ENCODE measurements at regions not wholly inside any gene's neighbourhood (a gene's known extent, or its start where the extent isn't known, plus 50 kb on each side); places are given as distances from the start of the nearest gene placed in this dataset.

GRCh38 chr1:98391175-98391574 lies 270.3 kb upstream of the SNX7 start:
- Histone ChIP-seq H3K9ac (no peak overlapping the region), H3K4me1 (no peaks in the 10 kb centered on the region), H3K27ac (no peak overlapping the region), H3K4me2 (no peak overlapping the region), H3K9me3 (ENCODE audit: low read depth) (no peaks in the 10 kb centered on the region), H3K79me2 (ENCODE audit: low read depth) (no peaks in the 10 kb centered on the region), H3K4me3 (no peak overlapping the region), H3F3A (ENCODE audit: low read depth) (no peaks in the 10 kb centered on the region), H3K27me3 (no peaks in the 10 kb centered on the region), H3K36me3 (no peaks in the 10 kb centered on the region), H2AFZ (replicated peaks) (no peak overlapping the region), H4K20me1 (ENCODE audit: low read depth) (no peaks in the 10 kb centered on the region)
- Mint-ChIP-seq H3K27ac (no peak overlapping the region), H3K36me3 (no peaks in the 10 kb centered on the region), H3K9me3 (no peaks in the 10 kb centered on the region), H3K4me3 (no peak overlapping the region), H3K27me3 (ENCODE audit: insufficient read depth, low read depth) (no peaks in the 10 kb centered on the region), H3K4me1 (peaks cover 15% of the 10 kb centered on the region)
- TF ChIP-seq CTCF (IDR thresholded peaks at IDR 0.05) (no peak), EZH2 (IDR thresholded peaks at IDR 0.05) (no peak), EZH2phosphoT487 (IDR thresholded peaks at IDR 0.05) (no peak)
- DNase-seq (ENCODE audit: low spot score): no peak

GRCh38 chr1:98389809-98390208 lies 271.7 kb upstream of the SNX7 start:
- no peak overlapping the region for H3K9ac ChIP-seq
- Mint-ChIP-seq H3K27me3 (ENCODE audit: insufficient read depth, low read depth) (no peaks in the 10 kb centered on the region), H3K4me3 (no peak overlapping the region), H3K4me1 (peaks cover 15% of the 10 kb centered on the region), H3K27ac (no peak overlapping the region), H3K36me3 (no peaks in the 10 kb centered on the region), H3K9me3 (no peaks in the 10 kb centered on the region)
- H3F3A ChIP-seq (ENCODE audit: low read depth): no peaks in the 10 kb centered on the region
- no peaks in the 10 kb centered on the region for H3K4me1 ChIP-seq
- no peaks in the 10 kb centered on the region for H3K79me2 ChIP-seq (ENCODE audit: low read depth)
- no peak overlapping the region for H3K27ac ChIP-seq
- H4K20me1 ChIP-seq (ENCODE audit: low read depth): no peaks in the 10 kb centered on the region
- H3K4me3 ChIP-seq: no peak overlapping the region
- no peaks in the 10 kb centered on the region for H3K9me3 ChIP-seq (ENCODE audit: low read depth)
- DNase-seq (ENCODE audit: low spot score): no peak
- H2AFZ ChIP-seq (replicated peaks): no peak overlapping the region
- no peaks in the 10 kb centered on the region for H3K36me3 ChIP-seq
- no peak for TF ChIP-seq EZH2 (IDR thresholded peaks at IDR 0.05)
- no peak for TF ChIP-seq CTCF (IDR thresholded peaks at IDR 0.05)
- TF ChIP-seq EZH2phosphoT487 (IDR thresholded peaks at IDR 0.05): no peak
- H3K27me3 ChIP-seq: no peaks in the 10 kb centered on the region
- H3K4me2 ChIP-seq: no peak overlapping the region

- Mint-ChIP-seq H3K27ac (no peak overlapping the region), H3K36me3 (no peaks in the 10 kb centered on the region), H3K27me3 (ENCODE audit: insufficient read depth, low read depth) (no peaks in the 10 kb centered on the region), H3K9me3 (no peaks in the 10 kb centered on the region), H3K4me1 (peaks cover 15% of the 10 kb centered on the region), H3K4me3 (no peak overlapping the region)
- H3K9me3 ChIP-seq (ENCODE audit: low read depth): no peaks in the 10 kb centered on the region
- no peak overlapping the region for H3K4me2 ChIP-seq
- H3K27me3 ChIP-seq: no peaks in the 10 kb centered on the region
- DNase-seq (ENCODE audit: low spot score): no peak
- no peaks in the 10 kb centered on the region for H3F3A ChIP-seq (ENCODE audit: low read depth)
- H3K79me2 ChIP-seq (ENCODE audit: low read depth): no peaks in the 10 kb centered on the region
- H2AFZ ChIP-seq (replicated peaks): no peak overlapping the region
- no peaks in the 10 kb centered on the region for H4K20me1 ChIP-seq (ENCODE audit: low read depth)
- no peak for TF ChIP-seq EZH2 (IDR thresholded peaks at IDR 0.05)
- TF ChIP-seq EZH2phosphoT487 (IDR thresholded peaks at IDR 0.05): no peak
- TF ChIP-seq CTCF (IDR thresholded peaks at IDR 0.05): no peak
- H3K9ac ChIP-seq: no peak overlapping the region
- H3K27ac ChIP-seq: no peak overlapping the region
- no peaks in the 10 kb centered on the region for H3K36me3 ChIP-seq
- no peak overlapping the region for H3K4me3 ChIP-seq
- H3K4me1 ChIP-seq: no peaks in the 10 kb centered on the region
These were observed 273.1 kb upstream of the SNX7 start for GRCh38 chr1:98388441-98388840.

- H2AFZ ChIP-seq (replicated peaks): no peak overlapping the region
- H3K27ac Mint-ChIP-seq: no peak overlapping the region
These were observed 273.8 kb upstream of the SNX7 start for GRCh38 chr1:98387701-98388100.

More at GRCh38 chr1:98387701-98388100, 273.8 kb upstream of the SNX7 start:
- TF ChIP-seq CTCF (IDR thresholded peaks at IDR 0.05): no peak
- Histone ChIP-seq H3K36me3 (no peaks in the 10 kb centered on the region), H3K9ac (no peak overlapping the region), H3K4me2 (no peak overlapping the region), H4K20me1 (ENCODE audit: low read depth) (no peaks in the 10 kb centered on the region), H3K79me2 (ENCODE audit: low read depth) (no peaks in the 10 kb centered on the region), H3K27me3 (no peaks in the 10 kb centered on the region), H3F3A (ENCODE audit: low read depth) (no peaks in the 10 kb centered on the region), H3K9me3 (ENCODE audit: low read depth) (no peaks in the 10 kb centered on the region), H3K4me1 (no peaks in the 10 kb centered on the region), H3K4me3 (no peak overlapping the region), H3K27ac (no peak overlapping the region)
- H3K4me1 Mint-ChIP-seq: peaks cover 15% of the 10 kb centered on the region
- H3K9me3 Mint-ChIP-seq: no peaks in the 10 kb centered on the region
- H3K27me3 Mint-ChIP-seq (ENCODE audit: insufficient read depth, low read depth): no peaks in the 10 kb centered on the region
- no peaks in the 10 kb centered on the region for H3K36me3 Mint-ChIP-seq
- DNase-seq (ENCODE audit: low spot score): no peak
- H3K4me3 Mint-ChIP-seq: no peak overlapping the region

All from neural progenitor cell (in vitro differentiated cells).